RWPE2 (cell line): ENCODE measurements at regions not wholly inside any gene's neighbourhood (a gene's known extent, or its start where the extent isn't known, plus 50 kb on each side); places are given as distances from the start of the nearest gene placed in this dataset.
A peak's percentile ranks its signal among the peaks of the same experiment; 100 is the strongest.

Source experiments
- ATAC-seq: fragments of 200-7000 bp; cut with Tn5 transposase; 3 replicates; pipeline ENCODE4 v1.9.1; 2021; ENCODE audit warnings: low read depth
- DNase-seq: peaks from one replicate; pipeline ENCODE4 v3.0.0-alpha.2; 2020; ENCODE audit warnings: low spot score
- H3K27ac ChIP-seq: fragments of 450-650 bp; 2 replicates; pipeline ENCODE4 v1.5.1; 2017; ENCODE audit warnings: mild to moderate bottlenecking; ENCODE audit not compliant: poor library complexity, severe bottlenecking
- H3K27me3 ChIP-seq: fragments of 250-450 bp; sonication (Bioruptor Pico); 2 replicates; pipeline ENCODE4 v1.5.1; 2021; ENCODE audit warnings: mild to moderate bottlenecking, moderate library complexity; ENCODE audit not compliant: insufficient read depth, poor library complexity, severe bottlenecking
- H3K36me3 ChIP-seq: fragments of 250-450 bp; sonication (Bioruptor Pico); 2 replicates; pipeline ENCODE4 v1.5.1; 2020; ENCODE audit warnings: low read depth, mild to moderate bottlenecking, moderate library complexity
- H3K4me1 ChIP-seq: fragments of 250-450 bp; sonication (Bioruptor Pico); 2 replicates; pipeline ENCODE4 v1.5.1; 2021; ENCODE audit warnings: mild to moderate bottlenecking, moderate library complexity; ENCODE audit not compliant: insufficient read depth, poor library complexity, severe bottlenecking
- H3K4me3 ChIP-seq: fragments of 250-450 bp; sonication (Bioruptor Pico); 2 replicates; pipeline ENCODE4 v1.5.1; 2021; ENCODE audit warnings: mild to moderate bottlenecking, moderate library complexity; ENCODE audit not compliant: severe bottlenecking
- H3K9me3 ChIP-seq: fragments of 250-450 bp; sonication (Bioruptor Pico); 2 replicates; pipeline ENCODE4 v1.5.1; 2021; ENCODE audit warnings: mild to moderate bottlenecking, moderate library complexity; ENCODE audit not compliant: severe bottlenecking
- TF ChIP-seq, protein P1 (sequence below): fragments of 450-650 bp; IDR thresholded peaks from one replicate; pipeline ENCODE4 v1.5.1; 2017; ENCODE audit warnings: mild to moderate bottlenecking, moderate library complexity; ENCODE audit not compliant: poor library complexity, severe bottlenecking

DNA sequence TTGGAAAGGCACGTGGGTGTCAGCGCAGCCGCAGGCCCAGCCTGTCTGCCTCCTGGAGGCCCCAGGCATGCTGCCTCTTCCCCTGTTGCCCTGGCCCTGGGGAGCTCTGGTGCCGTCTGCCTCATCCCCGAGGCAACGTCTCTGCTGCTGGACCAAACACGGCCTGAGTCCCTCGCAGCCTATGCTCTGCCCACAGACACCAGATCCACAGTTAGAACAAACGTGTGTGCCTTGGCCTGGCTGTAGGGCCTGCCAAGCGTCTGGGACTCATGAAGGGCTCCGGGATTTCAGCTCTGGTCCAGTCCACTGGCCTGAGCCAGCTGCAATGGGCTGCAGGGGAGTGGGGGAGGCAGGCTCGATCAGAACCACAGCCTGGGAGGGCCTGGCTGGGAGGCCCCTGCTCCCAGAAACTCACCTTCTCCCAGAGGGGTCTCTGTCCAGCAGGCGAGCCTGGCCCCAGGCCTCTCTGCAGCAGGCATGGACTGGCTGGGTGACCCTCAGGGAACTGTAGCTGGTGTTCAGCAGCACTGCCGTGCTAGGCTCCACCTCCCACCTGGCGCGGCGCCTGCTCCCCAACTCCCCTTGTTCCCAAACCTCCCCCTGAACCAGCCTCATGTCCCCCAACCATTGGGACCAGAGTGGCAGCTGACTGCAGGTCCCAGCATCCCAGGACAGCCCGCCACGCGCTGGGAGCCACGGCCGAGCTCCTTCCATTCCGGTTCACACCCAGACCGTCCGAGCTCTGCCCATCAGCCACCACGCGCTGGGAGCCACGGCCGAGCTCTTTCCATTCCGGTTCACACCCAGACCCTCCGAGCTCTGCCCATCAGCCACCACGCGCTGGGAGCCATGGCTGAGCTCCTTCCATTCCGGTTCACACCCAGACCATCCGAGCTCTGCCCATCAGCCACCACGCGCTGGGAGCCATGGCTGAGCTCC lies 197.0 kb downstream of the DLL1 start:
- Histone ChIP-seq H3K36me3 (no peaks in the 10 kb centered on the region), H3K27ac (no peak overlapping the region), H3K4me3 (no peak overlapping the region), H3K27me3 (no peaks in the 10 kb centered on the region), H3K9me3 (no peaks in the 10 kb centered on the region), H3K4me1 (no peaks in the 10 kb centered on the region)
- TF ChIP-seq, protein P1, sequence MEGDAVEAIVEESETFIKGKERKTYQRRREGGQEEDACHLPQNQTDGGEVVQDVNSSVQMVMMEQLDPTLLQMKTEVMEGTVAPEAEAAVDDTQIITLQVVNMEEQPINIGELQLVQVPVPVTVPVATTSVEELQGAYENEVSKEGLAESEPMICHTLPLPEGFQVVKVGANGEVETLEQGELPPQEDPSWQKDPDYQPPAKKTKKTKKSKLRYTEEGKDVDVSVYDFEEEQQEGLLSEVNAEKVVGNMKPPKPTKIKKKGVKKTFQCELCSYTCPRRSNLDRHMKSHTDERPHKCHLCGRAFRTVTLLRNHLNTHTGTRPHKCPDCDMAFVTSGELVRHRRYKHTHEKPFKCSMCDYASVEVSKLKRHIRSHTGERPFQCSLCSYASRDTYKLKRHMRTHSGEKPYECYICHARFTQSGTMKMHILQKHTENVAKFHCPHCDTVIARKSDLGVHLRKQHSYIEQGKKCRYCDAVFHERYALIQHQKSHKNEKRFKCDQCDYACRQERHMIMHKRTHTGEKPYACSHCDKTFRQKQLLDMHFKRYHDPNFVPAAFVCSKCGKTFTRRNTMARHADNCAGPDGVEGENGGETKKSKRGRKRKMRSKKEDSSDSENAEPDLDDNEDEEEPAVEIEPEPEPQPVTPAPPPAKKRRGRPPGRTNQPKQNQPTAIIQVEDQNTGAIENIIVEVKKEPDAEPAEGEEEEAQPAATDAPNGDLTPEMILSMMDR, result no peak
- DNase-seq (peak; percentile 67), ATAC-seq (no peak)

DNA sequence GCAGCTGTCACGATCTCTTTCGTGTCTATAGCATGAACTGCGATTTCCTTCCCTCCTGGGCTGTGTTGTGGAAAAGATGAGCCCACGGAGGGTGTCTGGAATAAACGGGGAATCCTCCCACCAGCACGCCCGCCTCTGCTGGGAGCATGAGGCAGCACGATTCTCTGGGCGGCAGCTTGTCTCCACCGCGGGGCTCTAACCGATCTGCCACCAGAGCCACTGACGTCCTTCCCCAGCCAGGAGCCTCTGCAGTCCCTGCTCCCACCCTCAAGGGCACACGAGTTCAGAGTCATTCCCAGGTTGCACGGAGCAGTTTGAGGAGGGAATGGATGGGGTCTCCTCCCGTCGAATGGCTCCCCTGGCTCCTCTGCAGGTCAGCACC lies 197.6 kb downstream of the DLL1 start:
- ATAC-seq, result no peak
- no peak overlapping the region for H3K27ac ChIP-seq
- TF ChIP-seq, protein P1, result no peak
- no peaks in the 10 kb centered on the region for H3K27me3 ChIP-seq
- no peaks in the 10 kb centered on the region for H3K36me3 ChIP-seq
- DNase-seq, result peak; percentile 23
- no peak overlapping the region for H3K4me3 ChIP-seq
- H3K4me1 ChIP-seq, result no peaks in the 10 kb centered on the region
- H3K9me3 ChIP-seq, result no peaks in the 10 kb centered on the region

DNA sequence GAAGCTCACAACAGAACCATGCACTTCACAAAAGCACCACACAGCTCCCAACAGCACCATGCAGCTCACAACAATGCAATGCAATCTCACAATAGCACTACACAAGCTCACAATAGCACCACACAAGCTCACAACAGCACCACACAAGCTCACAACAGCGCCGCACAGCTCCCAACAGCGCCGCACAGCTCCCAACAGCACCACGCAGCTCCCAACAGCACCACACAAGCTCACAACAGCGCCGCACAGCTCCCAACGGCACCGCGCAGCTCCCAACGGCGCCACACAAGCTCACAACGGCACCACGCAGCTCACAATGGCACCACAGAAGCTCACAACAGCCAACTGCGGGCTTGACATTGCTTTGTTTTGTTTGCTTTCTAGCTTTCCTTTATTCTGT lies 198.1 kb downstream of the DLL1 start:
- no peak for DNase-seq
- Histone ChIP-seq H3K9me3 (no peaks in the 10 kb centered on the region), H3K36me3 (no peaks in the 10 kb centered on the region), H3K27ac (no peak overlapping the region), H3K4me1 (no peaks in the 10 kb centered on the region), H3K4me3 (no peak overlapping the region), H3K27me3 (no peaks in the 10 kb centered on the region)
- no peak for ATAC-seq
- TF ChIP-seq, protein P1, result no peak

DNA sequence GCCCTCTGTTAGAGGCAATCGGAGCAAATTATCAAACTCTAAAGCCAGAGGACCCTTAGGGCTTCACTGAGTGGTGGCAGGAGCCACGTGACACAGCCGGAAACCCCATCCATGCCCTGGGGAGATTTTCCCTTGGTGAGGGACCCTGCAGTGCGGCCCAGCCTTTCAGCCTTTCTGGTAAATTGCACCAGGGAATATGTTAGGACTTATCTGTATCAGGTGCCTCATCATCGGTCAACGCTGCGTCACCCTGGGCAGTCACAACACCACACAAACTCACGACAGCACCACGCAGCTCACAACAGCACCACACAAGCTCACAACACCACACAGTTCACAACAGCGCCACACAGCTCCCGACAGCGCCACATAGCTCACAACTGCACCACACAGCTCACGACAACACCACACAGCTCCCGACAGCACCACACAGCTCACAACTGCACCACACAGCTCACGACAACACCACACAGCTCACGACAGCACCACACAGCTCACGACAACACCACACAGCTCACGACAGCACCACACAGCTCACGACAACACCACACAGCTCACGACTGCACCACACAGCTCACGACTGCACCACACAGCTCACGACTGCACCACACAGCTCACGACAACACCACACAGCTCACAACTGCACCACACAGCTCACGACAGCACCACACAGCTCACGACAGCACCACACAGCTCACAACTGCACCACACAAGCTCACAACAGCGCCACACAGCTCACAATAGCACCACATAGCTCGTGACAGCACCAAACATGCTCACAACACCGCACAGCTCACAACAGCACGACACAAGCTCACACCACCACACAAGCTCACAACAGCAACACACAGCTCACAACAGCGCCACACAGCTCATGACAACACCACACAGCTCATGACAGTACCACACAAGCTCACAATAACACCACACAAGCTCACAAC lies 199.0 kb downstream of the DLL1 start:
- DNase-seq (no peak), ATAC-seq (no peak)
- Histone ChIP-seq H3K27ac (no peak overlapping the region), H3K36me3 (no peaks in the 10 kb centered on the region), H3K9me3 (no peaks in the 10 kb centered on the region), H3K4me1 (no peaks in the 10 kb centered on the region), H3K27me3 (no peaks in the 10 kb centered on the region), H3K4me3 (no peak overlapping the region)
- TF ChIP-seq, protein P1, result no peak
